H1 (cell line): ENCODE measurements at regions not wholly inside any gene's neighbourhood (a gene's known extent, or its start where the extent isn't known, plus 50 kb on each side); places are given as distances from the start of the nearest gene placed in this dataset.

Experiments used
- CTCF ChIA-PET: fragments of 300-600 bp; sonication (Branson Sonifier 250); formaldehyde crosslinking; loops from one replicate; lab custom pipeline; 2021; ENCODE audit not compliant: partially characterized antibody; lab: Charles Lee
- POLR2A ChIA-PET: fragments of 300-600 bp; sonication (Branson Sonifier 250); formaldehyde crosslinking; loops from one replicate; lab custom pipeline; 2021; ENCODE audit warnings: inconsistent platforms; ENCODE audit not compliant: partially characterized antibody; lab: Charles Lee
- DNase-seq, 2 experiments: peaks; one replicate each; pipeline versions ENCODE4 v3.0.0 to v3.0.0-alpha.2; 2010 to 2022; ENCODE audit warnings: low spot score in 2 of 2, low read depth in 1 of 2, mixed read lengths in 1 of 2
- FAIRE-seq: peaks from 2 replicates; lab custom pipeline; 2011; peaks lifted over from hg19 to GRCh38; lab: Jason Lieb, UNC
- H2AFZ ChIP-seq: 2 replicates; pipeline ENCODE4 v1.8.1; 2012; ENCODE audit warnings: low read length, inconsistent platforms
- H2AK5ac ChIP-seq: 2 replicates; pipeline ENCODE4 v1.6.1; 2013; ENCODE audit warnings: low read depth, low read length
- H2BK120ac ChIP-seq: replicated peaks from 2 replicates; pipeline ENCODE3; 2013; ENCODE audit warnings: low read depth, low read length, inconsistent platforms
- H2BK12ac ChIP-seq: 2 replicates; pipeline ENCODE4 v1.6.1; 2013; ENCODE audit warnings: low read depth, low read length
- H2BK15ac ChIP-seq: 2 replicates; pipeline ENCODE4 v1.6.1; 2013; ENCODE audit warnings: low read length
- H2BK20ac ChIP-seq: 2 replicates; pipeline ENCODE4 v1.6.1; 2013; ENCODE audit warnings: low read length
- H2BK5ac ChIP-seq: 2 replicates; pipeline ENCODE4 v1.6.1; 2013; ENCODE audit warnings: low read depth, low read length
- H3K14ac ChIP-seq: 2 replicates; pipeline ENCODE4 v1.6.1; 2013; ENCODE audit warnings: inconsistent platforms; ENCODE audit not compliant: insufficient read length
- H3K18ac ChIP-seq: 2 replicates; pipeline ENCODE4 v1.6.1; 2013; ENCODE audit warnings: low read length; ENCODE audit errors: extremely low read depth
- H3K23ac ChIP-seq: 2 replicates; pipeline ENCODE4 v1.6.1; 2013; ENCODE audit warnings: inconsistent platforms; ENCODE audit not compliant: insufficient read length
- H3K23me2 ChIP-seq: 2 replicates; pipeline ENCODE4 v1.6.1; 2013; ENCODE audit warnings: low read depth, low read length
- H3K27ac ChIP-seq: 2 replicates; pipeline ENCODE4 v1.6.1; 2011; ENCODE audit warnings: low read depth, low read length, inconsistent platforms
- H3K27me3 ChIP-seq, 4 experiments: replicated peaks in 1 of 4; 1 replicate in 1 of 4; 2 replicates in 3 of 4; pipeline versions ENCODE4 v1.6.1 to v1.8.1; 2011 to 2013; ENCODE audit warnings: low read length in 3 of 4, mild to moderate bottlenecking in 3 of 4, inconsistent platforms in 2 of 4, mixed read lengths in 2 of 4, moderate library complexity in 1 of 4; ENCODE audit not compliant: control insufficient read depth in 3 of 4, insufficient read depth in 3 of 4; ENCODE audit errors: extremely low read depth in 1 of 4
- H3K36me3 ChIP-seq, 4 experiments: 2 replicates each; pipeline versions ENCODE4 v1.6.1 to v1.8.1; 2011 to 2013; ENCODE audit warnings: mild to moderate bottlenecking in 4 of 4, low read length in 3 of 4, moderate library complexity in 2 of 4, control low read depth in 1 of 4, inconsistent platforms in 1 of 4; ENCODE audit not compliant: insufficient read depth in 4 of 4, control insufficient read depth in 2 of 4
- H3K4ac ChIP-seq: replicated peaks from 2 replicates; pipeline ENCODE3; 2013; ENCODE audit warnings: low read length, low read depth, mixed read lengths, inconsistent platforms; ENCODE audit not compliant: insufficient read length
- H3K4me1 ChIP-seq, 4 experiments: replicated peaks in 1 of 4; 1 replicate in 1 of 4; 2 replicates in 3 of 4; pipeline versions ENCODE4 v1.6.1 to v1.8.1; 2011 to 2013; ENCODE audit warnings: low read length in 3 of 4, inconsistent platforms in 2 of 4, mixed read lengths in 1 of 4; ENCODE audit not compliant: insufficient read depth in 4 of 4, control insufficient read depth in 3 of 4
- H3K4me2 ChIP-seq, 2 experiments: 2 replicates each; pipeline versions ENCODE4 v1.6.1 to v1.8.1; 2011 to 2013; ENCODE audit warnings: low read depth in 2 of 2, low read length in 2 of 2, control low read depth in 1 of 2, inconsistent platforms in 1 of 2, mild to moderate bottlenecking in 1 of 2; ENCODE audit not compliant: insufficient read depth in 1 of 2
- H3K4me3 ChIP-seq, 4 experiments: fragments of 200-600, 300-600 bp in 1 of 4; sonication (generic), shearing (Covaris generic), sonication (Bioruptor Twin) in 1 of 4; 2 replicates each; pipeline versions ENCODE4 v1.5.1 to v1.8.1; 2011 to 2016; ENCODE audit warnings: low read length in 4 of 4, low read depth in 3 of 4, control low read depth in 2 of 4, inconsistent platforms in 2 of 4, mild to moderate bottlenecking in 2 of 4, mixed read lengths in 1 of 4, moderate library complexity in 1 of 4; ENCODE audit not compliant: insufficient read depth in 2 of 4; ENCODE audit errors: extremely low read depth in 1 of 4
- H3K56ac ChIP-seq: replicated peaks from 2 replicates; pipeline ENCODE3; 2013; ENCODE audit warnings: low read depth, mild to moderate bottlenecking, mixed read lengths, low read length, inconsistent platforms; ENCODE audit not compliant: insufficient read length
- H3K79me1 ChIP-seq: 2 replicates; pipeline ENCODE4 v1.6.1; 2013; ENCODE audit warnings: low read depth, low read length, control low read depth
- H3K79me2 ChIP-seq, 2 experiments: 2 replicates each; pipeline versions ENCODE4 v1.6.1 to v1.8.1; 2012 to 2013; ENCODE audit warnings: low read length in 2 of 2, mild to moderate bottlenecking in 2 of 2, inconsistent platforms in 1 of 2; ENCODE audit not compliant: insufficient read depth in 2 of 2, control insufficient read depth in 1 of 2
- H3K9ac ChIP-seq, 4 experiments: replicated peaks in 1 of 4; 1 replicate in 1 of 4; 2 replicates in 3 of 4; pipeline versions ENCODE4 v1.6.1 to v1.8.1; 2011 to 2013; ENCODE audit warnings: low read depth in 3 of 4, low read length in 3 of 4, control low read depth in 2 of 4, mild to moderate bottlenecking in 2 of 4, moderate library complexity in 2 of 4, inconsistent platforms in 1 of 4; ENCODE audit errors: extremely low read depth in 1 of 4
- H3K9me3 ChIP-seq, 2 experiments: 2 replicates each; pipeline versions ENCODE4 v1.6.1 to v1.8.1; 2012 to 2013; ENCODE audit warnings: mild to moderate bottlenecking in 2 of 2, moderate library complexity in 2 of 2, control low read depth in 1 of 2, inconsistent platforms in 1 of 2, low read depth in 1 of 2, low read length in 1 of 2, mixed read lengths in 1 of 2; ENCODE audit not compliant: insufficient read depth in 2 of 2
- H4K20me1 ChIP-seq, 2 experiments: replicated peaks in 1 of 2; 2 replicates each; pipeline versions ENCODE3 to v1.8.1; 2011 to 2013; ENCODE audit warnings: inconsistent platforms in 2 of 2, low read length in 2 of 2, mild to moderate bottlenecking in 1 of 2; ENCODE audit not compliant: insufficient read depth in 2 of 2, control insufficient read depth in 1 of 2
- H4K5ac ChIP-seq: 2 replicates; pipeline ENCODE4 v1.6.1; 2013; ENCODE audit warnings: low read length, low read depth, mixed read lengths, inconsistent platforms; ENCODE audit not compliant: insufficient read length
- H4K8ac ChIP-seq: 2 replicates; pipeline ENCODE4 v1.8.0; 2013; ENCODE audit warnings: mild to moderate bottlenecking, moderate library complexity, low read length, inconsistent platforms; ENCODE audit not compliant: insufficient read depth; ENCODE audit errors: extremely low read depth
- H4K91ac ChIP-seq: replicated peaks from 2 replicates; pipeline ENCODE3; 2013; ENCODE audit warnings: low read length, mixed read lengths, inconsistent platforms; ENCODE audit not compliant: insufficient read length
- ATF3 ChIP-seq: IDR thresholded peaks from 2 replicates; pipeline ENCODE4 v1.6.1; 2011; ENCODE audit warnings: low read depth, mild to moderate bottlenecking, low read length; ENCODE audit not compliant: insufficient read depth
- CBX8 ChIP-seq: fragments of 300-800, 300-1000 bp; sonication (generic); IDR thresholded peaks from 2 replicates; pipeline ENCODE4 v1.7.1; 2016; ENCODE audit warnings: low read depth, low read length, borderline replicate concordance
- CHD2 ChIP-seq: IDR thresholded peaks from 2 replicates; pipeline ENCODE4 v1.6.1; 2012; ENCODE audit warnings: low read length, improper control_type of control experiment
- CREB1 ChIP-seq: IDR thresholded peaks from 2 replicates; pipeline ENCODE4 v1.6.1; 2012; ENCODE audit warnings: inconsistent platforms
- CTBP2 ChIP-seq: IDR thresholded peaks from 2 replicates; pipeline ENCODE4 v1.7.0; 2011; ENCODE audit warnings: borderline replicate concordance, mild to moderate bottlenecking, moderate library complexity, mixed read lengths, low read length; ENCODE audit not compliant: insufficient read depth, insufficient read length
- CTCF ChIP-seq, 3 experiments: IDR thresholded peaks; 1 replicate in 2 of 3; 2 replicates in 1 of 3; pipeline versions ENCODE4 v1.5.1 to v1.6.1; 2011; ENCODE audit warnings: low read length in 3 of 3, mild to moderate bottlenecking in 3 of 3, inconsistent platforms in 2 of 3, low read depth in 1 of 3, moderate library complexity in 1 of 3; ENCODE audit not compliant: insufficient read depth in 1 of 3; ENCODE audit errors: control extremely low read depth in 1 of 3
- EGR1 ChIP-seq: IDR thresholded peaks from 2 replicates; pipeline ENCODE4 v1.6.1; 2011; ENCODE audit warnings: low read depth, low read length, borderline replicate concordance
- EP300 ChIP-seq, 2 experiments: IDR thresholded peaks; 1 replicate in 1 of 2; 2 replicates in 1 of 2; pipeline ENCODE4 v1.6.1; 2011 to 2012; ENCODE audit warnings: low read depth in 2 of 2, low read length in 2 of 2, mild to moderate bottlenecking in 2 of 2, borderline replicate concordance in 1 of 2, inconsistent platforms in 1 of 2, moderate library complexity in 1 of 2
- RAD21 ChIP-seq, 2 experiments: IDR thresholded peaks in 1 of 2; conservative IDR thresholded peaks in 1 of 2; 2 replicates each; pipeline ENCODE4 v1.6.1; 2011; ENCODE audit warnings: low read depth in 2 of 2, low read length in 2 of 2, improper control_type of control experiment in 1 of 2, inconsistent platforms in 1 of 2, mild to moderate bottlenecking in 1 of 2, moderate library complexity in 1 of 2
- SP4 ChIP-seq: IDR thresholded peaks from 2 replicates; pipeline ENCODE4 v1.6.1; 2012; ENCODE audit warnings: low read length, inconsistent platforms
- WGBS, 2 experiments: shearing (Covaris generic) in 1 of 2; methylation state at CpG; one replicate each; pipeline versions ENCODE4 v1.1.6 to v1.1.7; 2013 to 2015; ENCODE audit warnings: low lambda C conversion rate in 2 of 2, mixed read lengths in 2 of 2, inconsistent platforms in 1 of 2, low coverage in 1 of 2, missing lambda C conversion rate in 1 of 2; ENCODE audit not compliant: insufficient replicate concordance in 2 of 2, insufficient coverage in 1 of 2, insufficient read length in 1 of 2; ENCODE audit errors: extremely low coverage in 1 of 2, missing lambda C conversion rate in 1 of 2; 5-methylcytosine and 5-hydroxymethylcytosine counted together

- Histone ChIP-seq H2BK120ac (no peak overlapping the region), H4K20me1 (no peaks in the 10 kb centered on the region), H4K5ac (no peak overlapping the region), H3K4me3 (no peak overlapping the region), H2AFZ (no peak overlapping the region), H3K9me3 (no peaks in the 10 kb centered on the region), H4K91ac (no peak overlapping the region), H4K8ac (no peak overlapping the region), H3K14ac (no peak overlapping the region), H2AK5ac (no peak overlapping the region), H2BK15ac (no peak overlapping the region), H3K4me1 (no peaks in the 10 kb centered on the region), H3K23me2 (no peaks in the 10 kb centered on the region), H3K27ac (no peak overlapping the region), H2BK20ac (no peak overlapping the region), H3K79me2 (no peaks in the 10 kb centered on the region), H3K23ac (no peak overlapping the region), H3K36me3 (no peaks in the 10 kb centered on the region), H3K79me1 (no peaks in the 10 kb centered on the region), H3K56ac (no peak overlapping the region), H2BK5ac (no peak overlapping the region), H3K9ac (no peak overlapping the region), H3K4me2 (no peak overlapping the region), H3K4ac (no peak overlapping the region), H3K18ac (no peak overlapping the region), H3K27me3 (no peaks in the 10 kb centered on the region), H2BK12ac (no peak overlapping the region)
- no peak for FAIRE-seq
- ChIA-PET POLR2A (no interaction called here), CTCF (no interaction called here)
- DNase-seq: no peak
- WGBS, 2 experiments: 95% methylated on average over 9 of the region's 9 CpGs; no CpG with 5 or more reads in 1 of the 2 experiments
- TF ChIP-seq EP300 (IDR thresholded peaks at IDR 0.05; ENCODE audit: borderline replicate concordance in 1 of 2, low read depth in 2 of 2, low read length in 2 of 2) (no peak), CHD2 (no peak), ATF3 (no peak), CTBP2 (no peak), CREB1 (no peak), CBX8 (no peak), EGR1 (no peak), CTCF (IDR thresholded peaks at IDR 0.05; ENCODE audit: control extremely low read depth in 1 of 3, insufficient read depth in 1 of 3, low read depth in 1 of 3, low read length in 3 of 3) (no peak), RAD21 (IDR thresholded peaks at IDR 0.05 in 1 of 2, conservative IDR thresholded peaks at IDR 0.05 in 1 of 2; ENCODE audit: low read depth in 2 of 2, low read length in 2 of 2) (no peak), SP4 (no peak)
These were observed 204.1 kb downstream of the IL15 start for GRCh38 chr4:141840299-141840986.
